ENCODE measurements at regions not wholly inside any gene's neighbourhood (a gene's known extent, or its start where the extent isn't known, plus 50 kb on each side); places are given as distances from the start of the nearest gene placed in this dataset.

DNA sequence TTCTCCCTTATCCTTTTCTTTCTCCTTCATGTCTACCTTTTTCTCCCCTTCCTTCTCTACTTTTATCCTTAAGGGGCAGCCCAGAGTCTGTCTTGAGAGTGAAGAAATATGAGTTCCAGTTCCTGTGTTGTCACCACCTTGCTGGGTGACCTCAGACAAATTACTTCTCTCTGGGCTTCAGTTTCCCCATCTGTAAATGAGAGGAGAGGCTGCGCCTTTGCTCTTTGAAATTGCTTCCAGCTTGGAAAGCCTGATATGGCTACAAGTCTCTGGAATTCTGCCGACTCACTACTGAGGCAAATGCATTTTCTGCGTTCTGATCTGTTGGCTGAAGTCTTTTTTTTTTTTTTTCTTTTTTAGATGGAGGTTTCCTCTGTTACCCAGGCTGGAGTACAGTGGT is 119.2 kb downstream of the SYF2 start:
- intact Hi-C loops (cut with micrococcal nuclease; ENCODE audit: unreplicated experiment) = no loop called here
- TF ChIP-seq, protein P1, sequence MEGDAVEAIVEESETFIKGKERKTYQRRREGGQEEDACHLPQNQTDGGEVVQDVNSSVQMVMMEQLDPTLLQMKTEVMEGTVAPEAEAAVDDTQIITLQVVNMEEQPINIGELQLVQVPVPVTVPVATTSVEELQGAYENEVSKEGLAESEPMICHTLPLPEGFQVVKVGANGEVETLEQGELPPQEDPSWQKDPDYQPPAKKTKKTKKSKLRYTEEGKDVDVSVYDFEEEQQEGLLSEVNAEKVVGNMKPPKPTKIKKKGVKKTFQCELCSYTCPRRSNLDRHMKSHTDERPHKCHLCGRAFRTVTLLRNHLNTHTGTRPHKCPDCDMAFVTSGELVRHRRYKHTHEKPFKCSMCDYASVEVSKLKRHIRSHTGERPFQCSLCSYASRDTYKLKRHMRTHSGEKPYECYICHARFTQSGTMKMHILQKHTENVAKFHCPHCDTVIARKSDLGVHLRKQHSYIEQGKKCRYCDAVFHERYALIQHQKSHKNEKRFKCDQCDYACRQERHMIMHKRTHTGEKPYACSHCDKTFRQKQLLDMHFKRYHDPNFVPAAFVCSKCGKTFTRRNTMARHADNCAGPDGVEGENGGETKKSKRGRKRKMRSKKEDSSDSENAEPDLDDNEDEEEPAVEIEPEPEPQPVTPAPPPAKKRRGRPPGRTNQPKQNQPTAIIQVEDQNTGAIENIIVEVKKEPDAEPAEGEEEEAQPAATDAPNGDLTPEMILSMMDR (conservative IDR thresholded peaks at IDR 0.05; ENCODE audit: low read length) = no peak
- no peak for TF ChIP-seq EZH2phosphoT487 (IDR thresholded peaks at IDR 0.05; ENCODE audit: borderline replicate concordance, low read depth, low read length)
- Histone ChIP-seq H3K4me2 (ENCODE audit: low read length) (no peak overlapping the region), H3K9me2 (ENCODE audit: insufficient read depth, low read length) (no peaks in the 10 kb centered on the region), H3K9me3 (ENCODE audit: low read length) (peaks cover 12% of the 10 kb centered on the region), H2AFZ (ENCODE audit: low read length) (no peak overlapping the region), H3K79me2 (ENCODE audit: insufficient read depth, low read depth, low read length) (no peaks in the 10 kb centered on the region), H3K4me1 (ENCODE audit: insufficient read depth, low read length, poor library complexity, severe bottlenecking) (no peaks in the 10 kb centered on the region), H3K36me3 (ENCODE audit: insufficient read depth, low read length) (no peaks in the 10 kb centered on the region), H3K27ac (ENCODE audit: low read depth, low read length, poor library complexity, severe bottlenecking) (no peak overlapping the region), H3K4me3 (ENCODE audit: low read depth, low read length, poor library complexity, severe bottlenecking) (no peak overlapping the region), H4K20me1 (ENCODE audit: insufficient read depth, low read length) (no peaks in the 10 kb centered on the region)
- CTCF ChIA-PET (ENCODE audit: unreplicated experiment) = no interaction called here
- no TSS peak for BruUV-seq (replicated peaks)
- POLR2A ChIA-PET = no interaction called here
- DNase-seq (ENCODE audit: low spot score) = no peak

DNA sequence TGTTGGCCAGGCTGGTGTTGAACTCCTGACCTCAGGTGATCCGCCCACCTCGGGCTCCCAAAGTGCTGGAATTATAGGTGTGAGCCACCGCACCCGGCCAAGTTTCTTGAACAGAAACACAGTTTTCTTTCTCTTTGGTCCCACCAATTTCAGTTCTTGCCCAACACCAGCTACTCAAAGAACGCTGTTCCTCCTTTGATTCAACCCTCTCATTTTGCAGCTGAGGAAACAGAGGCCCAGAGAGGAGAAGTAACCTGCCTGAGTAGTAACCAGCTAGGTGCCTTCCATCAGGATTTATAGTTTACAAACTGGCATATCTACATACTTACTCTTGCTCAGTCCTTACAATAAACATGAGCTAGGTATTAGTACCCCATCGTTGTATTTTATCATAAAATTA is 119.9 kb downstream of the SYF2 start:
- Histone ChIP-seq H4K20me1 (ENCODE audit: insufficient read depth, low read length) (no peaks in the 10 kb centered on the region), H3K4me3 (ENCODE audit: low read depth, low read length, poor library complexity, severe bottlenecking) (no peak overlapping the region), H3K4me2 (ENCODE audit: low read length) (no peak overlapping the region), H3K9me2 (ENCODE audit: insufficient read depth, low read length) (no peaks in the 10 kb centered on the region), H2AFZ (ENCODE audit: low read length) (no peak overlapping the region), H3K79me2 (ENCODE audit: insufficient read depth, low read depth, low read length) (no peaks in the 10 kb centered on the region), H3K9me3 (ENCODE audit: low read length) (peaks cover 12% of the 10 kb centered on the region), H3K27ac (ENCODE audit: low read depth, low read length, poor library complexity, severe bottlenecking) (no peak overlapping the region), H3K36me3 (ENCODE audit: insufficient read depth, low read length) (no peaks in the 10 kb centered on the region), H3K4me1 (ENCODE audit: insufficient read depth, low read length, poor library complexity, severe bottlenecking) (no peaks in the 10 kb centered on the region)
- ChIA-PET POLR2A (no interaction called here), CTCF (ENCODE audit: unreplicated experiment) (no interaction called here)
- no peak for DNase-seq (ENCODE audit: low spot score)
- BruUV-seq (replicated peaks) = no TSS peak
- no peak for TF ChIP-seq EZH2phosphoT487 (IDR thresholded peaks at IDR 0.05; ENCODE audit: borderline replicate concordance, low read depth, low read length)
- TF ChIP-seq, protein P1 (conservative IDR thresholded peaks at IDR 0.05; ENCODE audit: low read length) = no peak
- intact Hi-C loops (cut with micrococcal nuclease; ENCODE audit: unreplicated experiment) = no loop called here

DNA sequence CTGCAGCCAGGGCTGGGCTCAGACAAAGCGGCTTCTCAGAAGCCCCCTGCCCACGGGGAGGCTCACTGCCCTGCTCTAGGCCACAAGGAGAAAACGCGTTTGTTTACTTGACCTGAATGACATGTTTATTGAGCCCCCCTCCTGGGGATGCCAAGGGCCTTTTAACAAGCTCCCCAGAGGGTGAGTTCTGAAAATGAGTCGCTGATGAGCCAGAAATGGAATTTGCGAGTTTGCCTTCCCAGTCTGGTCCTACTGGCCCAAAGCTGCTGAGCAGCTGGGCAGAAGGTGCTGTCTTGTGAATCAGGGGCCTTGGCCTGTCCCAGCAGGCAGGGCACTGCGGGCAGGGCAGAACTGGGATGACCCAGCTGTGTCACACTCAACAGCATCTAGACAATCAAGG is 120.6 kb downstream of the SYF2 start:
- Histone ChIP-seq H3K36me3 (ENCODE audit: insufficient read depth, low read length) (no peaks in the 10 kb centered on the region), H3K4me1 (ENCODE audit: insufficient read depth, low read length, poor library complexity, severe bottlenecking) (no peaks in the 10 kb centered on the region), H4K20me1 (ENCODE audit: insufficient read depth, low read length) (no peaks in the 10 kb centered on the region), H3K9me3 (ENCODE audit: low read length) (peaks cover 12% of the 10 kb centered on the region), H3K27ac (ENCODE audit: low read depth, low read length, poor library complexity, severe bottlenecking) (no peak overlapping the region), H3K4me2 (ENCODE audit: low read length) (no peak overlapping the region), H3K9me2 (ENCODE audit: insufficient read depth, low read length) (no peaks in the 10 kb centered on the region), H2AFZ (ENCODE audit: low read length) (no peak overlapping the region), H3K4me3 (ENCODE audit: low read depth, low read length, poor library complexity, severe bottlenecking) (no peak overlapping the region), H3K79me2 (ENCODE audit: insufficient read depth, low read depth, low read length) (no peaks in the 10 kb centered on the region)
- DNase-seq (ENCODE audit: low spot score) = no peak
- ChIA-PET POLR2A (no interaction called here), CTCF (ENCODE audit: unreplicated experiment) (no interaction called here)
- TF ChIP-seq, protein P1 (conservative IDR thresholded peaks at IDR 0.05; ENCODE audit: low read length) = no peak
- no peak for TF ChIP-seq EZH2phosphoT487 (IDR thresholded peaks at IDR 0.05; ENCODE audit: borderline replicate concordance, low read depth, low read length)
- intact Hi-C loops (cut with micrococcal nuclease; ENCODE audit: unreplicated experiment) = no loop called here
- BruUV-seq (replicated peaks) = no TSS peak
